Anterior cingulate cortex (tissue), 58 donors: ENCODE measurements at regions not wholly inside any gene's neighbourhood (a gene's known extent, or its start where the extent isn't known, plus 50 kb on each side); places are given as distances from the start of the nearest gene placed in this dataset.

ENCODE experiments used
- DNase-seq, 58 donors: peaks; one replicate each; lab custom pipeline; 2025; lab: John Stamatoyannopoulos, UW

DNA sequence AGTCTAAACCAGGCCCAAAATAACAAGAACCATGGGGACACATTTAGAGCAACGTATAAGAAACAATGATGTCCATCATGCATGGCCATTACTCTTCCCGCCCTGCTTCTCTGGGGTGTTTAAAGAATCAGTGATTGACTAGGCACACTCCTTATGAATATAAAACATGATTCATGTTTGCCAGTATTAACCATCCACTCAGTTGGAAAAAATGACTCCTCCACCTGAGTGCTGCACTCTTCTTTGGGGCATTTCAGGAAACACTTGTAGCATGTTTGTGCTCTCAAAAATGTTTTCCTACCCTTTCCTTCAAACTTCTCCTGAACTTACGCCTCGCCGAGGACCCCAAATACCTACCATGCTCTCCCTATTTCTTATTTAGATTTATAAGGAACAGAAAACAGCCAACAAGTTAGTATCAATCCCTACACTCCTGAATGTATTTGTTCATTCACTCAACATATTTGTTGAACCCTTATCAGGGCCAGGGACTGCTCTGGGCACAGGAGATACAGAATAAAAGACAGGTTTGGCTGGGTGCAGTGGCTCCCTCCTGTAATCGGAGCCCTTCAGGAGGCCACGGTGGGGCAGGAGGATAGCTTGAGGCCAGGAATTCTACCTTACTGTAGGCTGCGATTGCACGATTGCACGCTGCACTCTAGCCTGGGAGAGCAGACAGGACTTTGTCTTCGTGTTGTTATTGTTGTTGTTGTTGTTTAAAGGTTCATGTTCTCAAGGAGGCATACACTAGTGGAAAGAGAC is 137.0 kb downstream of the TMCO5A start:
- no peak for DNase-seq

DNA sequence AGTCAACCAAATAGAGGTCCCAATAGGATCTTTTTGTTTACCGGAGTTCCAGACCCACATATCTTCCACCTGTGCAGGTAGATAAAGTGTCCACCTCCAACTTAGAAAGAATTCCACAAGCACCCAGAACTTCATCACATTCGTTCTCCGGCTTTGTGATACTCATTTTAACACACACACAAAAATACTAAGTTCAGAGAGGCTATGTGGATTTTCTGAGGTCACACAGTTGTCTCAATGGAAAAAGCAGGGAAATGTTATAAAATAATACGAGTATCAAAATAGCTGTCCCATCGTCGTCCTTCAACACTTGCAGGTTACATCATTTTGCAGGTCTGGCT is 137.5 kb downstream of the TMCO5A start:
- no peak for DNase-seq

DNA sequence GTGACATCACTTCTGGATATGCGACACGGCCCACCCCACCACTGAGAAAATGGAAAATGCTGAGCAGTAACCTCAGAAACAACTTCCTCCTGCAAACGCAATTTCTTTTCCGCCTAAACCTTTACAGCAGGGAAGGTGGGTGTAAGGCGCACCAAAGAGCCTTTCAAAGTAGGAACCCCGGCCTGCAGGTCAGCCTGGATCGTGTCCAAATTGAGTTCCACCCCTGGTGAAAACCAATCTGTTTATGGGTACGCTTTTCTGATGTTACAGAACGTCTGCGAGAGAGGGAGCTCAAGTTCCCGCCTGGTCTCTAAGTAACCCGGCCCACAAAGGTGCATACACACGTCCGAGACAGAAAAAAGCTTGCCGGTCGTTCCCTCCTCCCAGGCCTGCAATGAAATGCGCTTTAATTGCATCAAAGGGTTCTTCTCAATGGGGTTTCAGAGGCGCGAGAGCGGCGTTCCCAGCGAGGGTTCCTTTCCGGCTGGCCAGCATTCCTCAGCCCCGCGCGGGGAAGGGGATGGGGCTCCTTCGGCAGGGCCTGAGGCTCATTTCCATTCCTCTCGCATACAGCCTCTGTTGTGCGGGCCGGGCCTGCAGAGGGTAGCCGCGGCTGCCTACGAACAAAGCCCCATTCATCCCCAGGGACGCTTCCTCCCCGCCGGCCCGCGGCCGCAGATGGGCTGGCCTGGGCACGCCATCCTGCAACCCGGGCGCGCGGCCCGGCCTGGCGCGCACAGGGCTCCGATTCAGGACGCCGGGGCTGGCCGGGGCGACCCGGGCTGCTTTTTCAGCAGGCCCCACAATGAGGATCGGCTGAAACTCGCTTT is 138.1 kb downstream of the TMCO5A start:
- peak; percentile 58 to 97 (median 92) for DNase-seq

DNA sequence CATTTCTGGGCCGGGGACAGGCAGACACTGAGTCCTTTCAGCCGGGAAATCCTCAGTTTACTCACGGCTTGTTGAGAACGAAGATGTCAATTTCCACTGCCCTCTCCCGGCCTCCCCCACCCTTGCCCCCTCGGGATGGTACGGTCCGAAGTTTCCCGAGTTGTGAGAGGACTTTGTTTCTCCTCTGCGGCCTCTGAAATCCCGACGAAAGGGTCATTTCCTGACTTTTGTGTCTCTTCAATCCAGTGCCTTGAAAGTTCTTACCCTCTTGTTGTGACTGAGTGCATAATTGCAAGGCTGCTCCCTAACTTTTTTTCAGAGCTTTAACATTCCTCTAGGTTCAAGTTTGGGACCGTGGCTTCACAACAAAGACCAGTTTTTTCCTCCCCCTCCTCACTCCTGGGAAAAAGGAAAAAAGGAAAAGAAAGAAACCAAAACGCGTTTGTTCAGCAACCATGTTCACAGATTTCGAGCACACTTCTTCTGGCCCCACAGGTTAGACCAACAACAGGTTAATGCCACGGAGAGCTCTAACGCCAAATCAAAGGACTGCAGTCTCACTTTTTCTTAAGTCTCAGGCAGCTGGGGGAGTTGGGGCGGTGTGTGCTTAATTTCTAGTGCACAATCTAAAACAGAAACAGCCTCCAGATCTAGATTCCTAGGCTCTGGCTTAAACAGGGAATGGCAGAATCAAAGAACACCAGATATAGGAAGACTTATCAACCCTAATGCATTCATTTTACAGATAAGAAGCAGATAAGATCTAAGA is 138.9 kb downstream of the TMCO5A start:
- peak in 7 of 58 donors; percentile 11 to 92 (median 48) for DNase-seq

DNA sequence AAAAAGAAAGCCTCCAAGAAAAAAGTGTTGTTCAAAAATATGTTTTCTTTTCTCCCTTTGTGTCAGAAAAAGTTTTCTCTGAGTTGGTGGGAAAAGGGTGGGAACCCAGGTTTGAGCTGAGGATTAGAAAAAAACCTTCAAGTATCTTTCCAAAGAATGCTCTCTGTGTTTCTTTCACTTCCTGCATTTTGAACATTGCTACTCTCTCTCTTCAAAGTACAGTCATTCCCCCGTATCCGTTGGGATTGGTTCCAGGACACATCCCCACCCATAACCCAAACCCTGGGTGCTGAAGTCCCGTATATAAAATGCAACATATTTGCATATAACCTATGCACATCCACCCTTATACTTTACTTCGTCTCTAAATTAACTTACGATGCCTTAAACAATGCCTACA is 139.6 kb downstream of the TMCO5A start:
- no peak for DNase-seq

DNA sequence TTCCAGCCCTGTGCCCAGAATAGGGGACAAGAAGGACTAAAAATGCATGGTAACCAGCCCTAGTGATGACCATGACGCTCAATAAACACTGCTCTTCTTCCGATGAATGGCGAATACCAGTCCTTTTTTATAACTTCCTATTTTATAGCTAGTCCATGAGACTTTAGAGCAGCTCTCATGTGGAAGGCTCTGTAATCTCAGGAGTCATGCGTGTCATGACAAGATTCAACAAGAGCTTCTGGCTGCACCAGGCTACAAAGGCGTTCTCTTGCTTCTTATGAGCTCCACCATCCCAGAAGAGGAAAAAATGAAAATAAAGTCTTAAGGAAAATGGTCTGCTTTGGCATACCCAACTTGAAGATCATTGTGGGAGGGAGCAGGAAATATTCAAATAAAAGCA is 141.0 kb downstream of the TMCO5A start:
- DNase-seq, result no peak

DNA sequence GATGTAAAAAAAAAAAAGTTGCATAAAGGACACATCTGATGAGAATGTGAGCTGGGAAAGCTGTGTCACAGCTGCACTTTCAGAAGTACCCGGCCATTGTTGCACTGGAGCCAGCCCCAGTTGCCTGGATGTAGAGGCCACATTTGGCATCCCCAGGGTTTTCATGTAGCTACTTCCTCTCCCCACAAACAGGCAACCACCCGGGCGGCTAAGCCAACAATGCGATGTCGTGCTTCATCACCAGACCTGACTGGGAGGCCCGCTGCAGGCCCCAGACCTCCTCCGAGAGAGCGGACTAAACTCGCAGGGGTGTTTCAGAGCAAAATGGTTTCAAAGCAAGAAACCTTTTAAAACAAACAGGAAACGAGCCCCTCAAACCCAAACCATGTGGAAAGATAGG is 142.3 kb downstream of the TMCO5A start:
- peak in 13 of 58 donors; percentile 2 to 24 (median 11) for DNase-seq

DNA sequence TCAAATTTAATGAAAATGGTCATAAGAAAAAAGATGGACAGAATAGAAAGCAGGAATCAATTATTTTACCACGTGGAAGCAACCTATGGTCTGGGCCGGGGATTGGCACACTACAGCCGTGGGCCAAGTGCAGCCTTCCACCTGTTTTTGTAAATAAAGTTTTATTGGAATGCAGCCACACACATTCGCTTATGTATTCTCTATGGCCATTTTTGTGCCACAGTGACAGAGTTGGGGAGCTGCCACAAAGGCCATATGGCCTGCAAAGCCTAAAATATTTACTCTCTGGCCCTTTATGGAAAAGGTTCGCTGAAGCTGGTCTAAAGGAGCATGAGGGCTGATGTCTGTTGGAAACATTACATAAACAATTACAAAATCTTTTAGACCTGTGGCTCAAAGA is 144.8 kb downstream of the TMCO5A start:
- no peak for DNase-seq

DNA sequence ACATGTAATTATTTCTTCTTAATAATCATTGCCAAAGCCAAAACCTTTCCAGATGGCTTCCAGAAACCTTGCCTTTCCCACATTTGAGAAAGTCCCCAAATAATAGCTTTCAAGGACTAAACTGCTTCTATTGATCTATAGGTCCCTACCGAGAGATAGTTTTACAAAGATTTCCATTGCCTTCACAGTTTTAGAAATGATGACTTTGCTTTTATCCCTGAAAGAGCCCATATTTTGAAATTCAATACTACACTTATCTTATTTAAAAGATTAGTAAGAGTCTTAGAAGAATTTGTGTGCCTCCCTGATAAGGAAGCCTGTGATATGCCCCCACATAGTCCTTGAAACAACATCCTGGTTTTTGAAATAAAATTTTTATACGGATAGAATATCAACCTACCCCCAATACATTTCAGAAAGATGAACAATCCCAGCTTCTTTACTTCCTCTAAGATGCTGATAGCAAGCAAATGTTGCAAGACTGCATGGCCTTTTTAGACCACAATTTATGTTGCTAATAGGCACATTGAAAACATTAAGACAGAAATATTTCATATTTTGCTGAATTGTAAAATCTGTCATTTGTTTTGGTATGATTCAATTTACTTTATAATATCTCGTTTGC is 146.3 kb downstream of the TMCO5A start:
- no peak for DNase-seq

DNA sequence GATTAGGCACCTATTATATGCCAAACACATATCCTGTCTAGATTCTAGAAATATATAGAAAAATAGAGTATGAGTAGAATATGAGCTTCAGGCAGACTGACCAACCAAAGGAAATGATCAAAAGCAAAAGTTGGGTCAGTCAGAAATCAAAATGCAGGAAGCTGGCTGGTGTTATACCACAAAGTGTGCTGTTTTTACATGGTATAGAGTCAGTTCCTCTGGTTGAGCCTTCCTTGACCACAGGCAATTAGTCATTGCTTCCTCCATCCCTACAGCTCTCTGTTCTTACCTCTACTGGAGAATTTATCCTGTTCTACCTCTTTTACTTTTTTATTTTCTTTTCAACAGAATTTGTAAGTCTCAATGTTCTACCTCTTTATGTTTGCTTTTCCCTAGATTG is 149.8 kb downstream of the TMCO5A start:
- DNase-seq, result no peak

DNA sequence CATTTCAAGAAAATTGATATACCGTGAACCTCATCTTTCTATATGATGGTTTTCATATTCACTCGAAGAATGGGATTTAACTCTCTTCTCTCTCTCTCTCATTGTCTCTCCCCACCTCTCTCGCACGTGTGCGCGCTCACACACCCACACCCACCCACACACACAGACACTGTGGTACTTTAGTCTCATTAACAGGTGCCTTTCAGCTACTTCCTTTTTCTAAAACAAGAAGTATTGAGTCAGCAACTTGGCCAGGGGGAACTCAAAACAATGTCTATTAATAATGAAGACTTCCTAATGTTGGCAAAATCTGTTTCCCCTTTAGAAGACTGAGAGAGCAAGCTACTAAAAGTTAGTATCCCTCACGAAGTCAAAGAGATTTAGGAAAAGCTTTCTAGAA is 150.7 kb downstream of the TMCO5A start:
- DNase-seq, result no peak

DNA sequence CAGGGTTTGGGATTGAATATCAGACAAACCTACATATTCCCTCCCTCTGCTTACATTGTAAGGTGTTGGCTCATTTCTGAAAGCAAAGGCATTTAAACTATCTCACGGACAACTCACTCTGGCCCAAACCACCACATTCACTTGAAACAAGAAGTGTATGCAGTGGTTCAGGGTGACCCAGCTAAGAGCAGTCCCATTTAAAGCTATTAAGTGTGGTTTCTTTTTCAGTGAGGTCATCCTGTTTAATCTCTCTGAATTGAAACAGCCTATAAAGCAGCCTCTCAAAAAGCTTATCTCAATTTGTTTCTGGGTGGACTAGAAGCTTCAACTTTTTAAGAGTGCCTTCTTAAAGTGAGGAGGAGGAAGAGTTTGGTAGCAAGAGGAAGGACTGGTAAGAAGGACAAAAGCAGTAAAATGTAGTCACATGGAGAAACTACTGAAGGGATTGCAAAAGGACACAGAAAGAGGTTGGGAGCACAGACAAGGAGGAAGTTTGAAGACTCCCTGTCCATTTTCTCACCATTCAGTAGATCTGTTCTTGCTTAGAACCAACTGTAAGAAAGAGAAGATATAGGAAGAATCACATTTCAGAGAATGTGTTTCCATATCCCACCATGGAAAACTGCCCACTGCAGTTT is 151.6 kb downstream of the TMCO5A start:
- DNase-seq, result no peak

DNA sequence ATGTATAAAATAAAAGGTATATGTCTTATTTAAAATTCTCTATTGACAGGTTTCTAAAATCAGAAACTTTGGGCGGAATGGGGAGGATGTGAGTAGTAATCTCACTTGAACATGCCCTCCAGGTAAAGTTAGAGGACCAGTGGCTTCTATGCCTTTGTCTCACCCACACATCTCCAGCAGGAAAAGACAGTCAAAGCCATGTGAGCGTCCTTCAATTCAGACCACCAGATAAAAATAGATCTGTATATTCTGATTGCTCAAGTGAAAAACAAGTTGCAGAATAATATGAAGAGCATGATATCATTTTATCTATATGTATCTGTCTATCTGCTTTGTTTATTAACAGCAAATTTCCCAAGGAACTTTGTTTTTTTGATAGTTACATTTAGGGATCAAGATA is 152.2 kb downstream of the TMCO5A start:
- DNase-seq, result no peak

DNA sequence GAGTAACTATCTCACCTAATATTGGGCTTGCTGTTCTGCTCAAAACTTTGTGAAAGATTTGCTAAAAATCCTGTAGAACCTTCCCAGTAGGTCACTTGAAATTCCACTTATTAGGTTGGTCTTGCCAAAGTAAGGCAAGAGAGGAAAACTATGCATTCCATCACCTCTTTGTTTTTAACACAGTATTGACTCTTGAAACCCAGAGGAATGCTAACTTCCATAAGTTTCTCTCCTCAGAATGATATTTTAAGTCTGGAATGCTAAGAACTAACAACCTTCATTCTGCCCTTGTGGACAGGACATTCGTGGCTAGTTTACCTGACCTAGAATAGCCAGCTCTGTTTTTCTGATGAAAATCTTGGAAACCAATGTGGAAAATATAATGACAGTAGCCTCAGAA is 154.5 kb downstream of the TMCO5A start:
- DNase-seq, result no peak

DNA sequence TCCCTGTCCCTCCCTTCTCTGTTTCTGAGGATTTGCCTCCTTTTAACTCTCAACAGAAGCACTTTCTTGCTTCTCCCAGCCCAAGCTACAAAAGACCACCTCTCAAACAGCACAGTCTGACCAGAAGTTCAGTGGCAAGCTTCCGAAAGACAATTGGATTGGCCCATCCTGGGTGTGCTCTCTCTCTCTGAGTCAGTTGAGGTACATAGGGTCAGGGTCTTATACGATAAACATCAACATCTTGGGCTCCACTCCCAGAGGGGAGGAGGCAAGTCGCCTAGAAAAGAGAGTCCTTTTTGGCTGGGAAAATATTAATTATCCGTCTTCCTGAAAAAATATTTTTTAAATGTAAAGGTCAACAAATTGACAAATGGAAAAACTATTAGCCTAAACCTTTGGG is 155.8 kb downstream of the TMCO5A start:
- DNase-seq, result no peak

DNA sequence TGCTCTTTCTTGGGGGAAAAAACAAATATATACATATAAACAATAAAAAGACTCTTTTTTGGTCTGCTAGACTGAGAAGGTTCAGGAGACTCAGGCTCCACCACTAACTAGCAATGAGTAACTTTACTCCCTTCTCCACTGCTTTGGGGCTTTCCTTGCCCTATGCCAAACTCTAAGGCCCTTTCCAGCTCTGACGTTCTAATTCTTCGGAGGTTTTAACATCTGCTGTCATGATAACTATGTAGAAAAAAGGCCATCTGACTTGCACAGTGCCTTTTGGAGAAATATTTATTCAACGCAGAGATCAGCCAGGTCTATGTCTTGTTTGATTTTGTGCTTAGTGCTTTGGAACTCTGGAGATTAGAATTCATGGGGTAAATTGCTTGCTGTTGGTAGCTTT is 156.2 kb downstream of the TMCO5A start:
- DNase-seq, result no peak

DNA sequence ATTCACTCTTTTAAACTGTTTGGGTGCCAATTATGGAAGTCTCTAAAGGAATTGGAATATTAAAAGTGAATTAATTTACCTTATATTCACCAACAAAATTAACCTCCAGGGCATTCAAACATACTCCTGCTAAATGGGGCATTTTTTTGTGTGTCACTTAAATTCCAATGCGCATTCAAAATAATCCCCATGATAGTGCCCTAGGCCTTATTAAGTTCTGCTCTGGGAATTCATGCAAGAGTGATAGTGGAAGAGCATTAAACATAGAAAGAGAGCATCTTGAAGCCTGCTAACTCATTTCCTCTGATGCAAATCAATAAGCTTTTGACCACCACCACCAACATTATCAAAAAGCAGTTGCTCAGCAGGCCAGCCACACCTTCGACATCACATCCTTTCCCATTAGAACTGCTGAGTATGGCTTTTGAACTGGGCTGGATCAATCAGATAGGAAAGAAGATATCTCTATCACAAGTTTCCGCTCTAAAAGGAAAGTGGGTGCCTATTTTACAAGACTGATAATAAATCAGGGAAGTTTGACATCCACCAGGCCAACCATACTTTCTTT is 156.7 kb downstream of the TMCO5A start:
- DNase-seq, result no peak

DNA sequence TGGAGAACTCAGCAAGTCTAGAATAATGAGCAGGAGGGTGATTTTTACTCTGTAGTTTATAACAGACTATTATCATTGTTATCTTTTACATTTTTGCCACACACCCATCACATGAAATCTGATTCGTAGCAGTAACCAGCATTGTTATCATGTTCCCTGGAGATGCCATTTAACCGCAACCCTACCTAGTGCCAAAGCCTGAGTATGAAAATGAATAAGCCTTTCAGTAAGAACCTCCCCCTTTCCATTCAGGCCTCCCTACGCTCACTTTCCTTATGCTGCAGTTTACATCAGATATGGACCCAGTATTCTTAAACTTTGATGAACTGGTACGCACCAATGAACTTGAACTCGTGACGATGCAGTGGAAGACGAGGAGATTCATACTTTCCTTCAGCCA is 158.7 kb upstream of the SPRED1 start:
- DNase-seq, result no peak

DNA sequence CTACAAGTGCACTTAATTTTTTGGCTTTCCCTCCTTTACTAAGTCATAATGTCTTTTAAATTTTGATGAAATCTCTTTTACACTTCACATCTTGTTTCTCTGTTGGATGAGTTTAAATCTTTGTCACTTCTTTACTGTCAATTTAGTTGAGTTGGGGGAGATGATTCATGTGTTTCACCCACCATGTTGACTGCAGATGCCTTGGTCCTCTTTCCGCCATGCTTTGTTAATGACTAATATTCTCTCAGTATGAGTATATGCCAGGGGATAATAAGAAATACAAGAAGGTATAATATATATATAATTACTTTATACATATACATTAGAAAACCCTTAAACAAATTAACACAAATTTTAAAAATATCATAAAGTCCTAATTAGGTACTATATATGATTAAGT is 149.7 kb upstream of the SPRED1 start:
- no peak for DNase-seq

DNA sequence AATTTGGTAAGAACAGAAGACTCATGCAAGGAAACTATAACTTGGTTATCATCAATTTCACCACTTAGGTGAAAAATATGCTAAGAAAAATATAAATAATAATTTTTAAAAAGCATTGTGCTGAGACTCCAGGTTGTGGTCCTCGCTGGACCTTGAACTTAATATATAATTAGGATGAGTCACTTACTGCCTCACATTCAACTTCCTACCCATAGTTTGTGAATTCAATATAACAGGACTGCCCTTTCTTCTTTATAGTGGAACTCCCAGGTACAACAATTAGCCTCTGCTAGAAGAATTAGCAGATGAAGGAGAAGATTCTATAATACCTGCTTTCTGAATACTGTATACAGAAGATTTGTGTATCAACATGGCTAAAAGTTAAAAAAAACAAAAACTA is 149.1 kb upstream of the SPRED1 start:
- DNase-seq, result no peak
